GM21367 (cell line): ENCODE measurements at regions not wholly inside any gene's neighbourhood (a gene's known extent, or its start where the extent isn't known, plus 50 kb on each side); places are given as distances from the start of the nearest gene placed in this dataset.

ENCODE experiments used
- ATAC-seq: cut with Tn5 transposase; IDR thresholded peaks from one replicate; pipeline ENCODE4 v1.9.1; 2021; ENCODE audit not compliant: unreplicated experiment

GRCh38 chr6:163809364-163809763 is 394.8 kb downstream of the QKI start:
- no peak for ATAC-seq

DNA sequence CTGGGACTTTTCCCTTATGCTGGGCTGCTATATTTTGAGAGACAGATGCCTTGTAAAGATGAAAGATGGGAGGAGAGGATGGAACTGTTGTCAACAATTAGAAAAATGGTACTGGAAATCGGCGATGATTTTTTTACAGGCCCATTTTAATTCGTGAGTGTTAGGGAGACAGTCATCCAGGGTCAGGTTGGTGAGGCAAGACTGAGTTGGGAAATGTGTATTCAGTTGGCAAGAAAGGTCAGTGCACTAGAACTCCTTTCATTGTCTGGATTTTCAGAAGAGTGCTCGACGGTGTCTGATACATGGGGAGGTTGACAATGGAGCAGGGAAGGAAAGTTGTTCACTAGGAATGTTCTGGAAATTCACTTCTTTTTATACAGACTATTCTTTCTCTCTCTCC is 394.4 kb downstream of the QKI start:
- ATAC-seq = no peak

GRCh38 chr6:163808231-163808630 is 393.7 kb downstream of the QKI start:
- ATAC-seq = no peak

GRCh38 chr6:163806755-163807499 is 392.4 kb downstream of the QKI start:
- no peak for ATAC-seq

DNA sequence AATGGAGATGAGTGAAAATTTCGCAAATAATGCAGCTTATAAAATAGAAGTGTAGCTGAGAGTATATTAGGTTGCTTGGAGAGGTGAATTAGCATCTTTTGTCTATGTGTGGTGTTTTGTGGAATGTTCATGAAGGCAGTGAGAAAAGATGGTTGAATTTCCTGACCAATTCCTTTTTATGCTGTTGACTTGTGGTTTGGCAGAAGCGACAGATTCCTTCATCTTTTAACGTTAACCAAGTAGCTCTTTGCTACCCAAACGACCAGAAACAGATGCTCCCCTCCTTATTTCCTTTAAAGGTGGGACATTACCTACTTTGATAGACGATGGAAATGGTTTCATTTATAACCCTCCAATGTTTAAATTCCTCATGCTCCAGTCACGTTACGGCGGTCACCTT is 390.5 kb downstream of the QKI start:
- ATAC-seq = no peak

DNA sequence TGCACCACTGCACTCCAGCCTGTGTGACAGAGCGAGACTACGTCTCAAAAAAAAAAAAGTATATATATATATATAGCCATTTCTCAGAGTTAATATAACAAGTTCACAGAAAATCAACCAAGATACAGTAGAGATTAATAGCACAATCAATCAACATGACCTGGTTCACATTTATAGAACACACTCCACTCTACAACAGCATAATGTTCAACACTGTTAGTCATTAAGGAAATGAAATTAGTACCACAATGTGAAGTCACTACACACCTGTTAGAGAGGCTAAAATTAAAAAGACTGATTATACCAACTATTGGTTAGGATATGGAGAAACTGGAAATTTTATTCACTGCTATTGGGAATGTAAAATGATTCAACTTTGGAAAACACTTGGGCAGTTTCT is 387.7 kb downstream of the QKI start:
- ATAC-seq = no peak

GRCh38 chr6:163797296-163797845 is 382.9 kb downstream of the QKI start:
- ATAC-seq = no peak

- ATAC-seq = peak; percentile 89
These were observed 378.8 kb downstream of the QKI start for GRCh38 chr6:163793011-163793983.

- ATAC-seq = no peak
These were observed 375.8 kb downstream of the QKI start for GRCh38 chr6:163790266-163790840.

- no peak for ATAC-seq
These were observed 374.8 kb downstream of the QKI start for GRCh38 chr6:163789199-163789810.

GRCh38 chr6:163786995-163787671 is 372.6 kb downstream of the QKI start:
- no peak for ATAC-seq

- ATAC-seq = peak; percentile 91
These were observed 368.0 kb downstream of the QKI start for GRCh38 chr6:163782436-163783003.

- ATAC-seq = no peak
These were observed 366.5 kb downstream of the QKI start for GRCh38 chr6:163780994-163781393.

- ATAC-seq = no peak
These were observed 365.3 kb downstream of the QKI start for GRCh38 chr6:163779727-163780284.

- no peak for ATAC-seq
These were observed 363.2 kb downstream of the QKI start for GRCh38 chr6:163777716-163778115.

GRCh38 chr6:163776906-163777686 is 362.6 kb downstream of the QKI start:
- ATAC-seq = no peak

- no peak for ATAC-seq
These were observed 361.8 kb downstream of the QKI start for GRCh38 chr6:163776196-163776905.

DNA sequence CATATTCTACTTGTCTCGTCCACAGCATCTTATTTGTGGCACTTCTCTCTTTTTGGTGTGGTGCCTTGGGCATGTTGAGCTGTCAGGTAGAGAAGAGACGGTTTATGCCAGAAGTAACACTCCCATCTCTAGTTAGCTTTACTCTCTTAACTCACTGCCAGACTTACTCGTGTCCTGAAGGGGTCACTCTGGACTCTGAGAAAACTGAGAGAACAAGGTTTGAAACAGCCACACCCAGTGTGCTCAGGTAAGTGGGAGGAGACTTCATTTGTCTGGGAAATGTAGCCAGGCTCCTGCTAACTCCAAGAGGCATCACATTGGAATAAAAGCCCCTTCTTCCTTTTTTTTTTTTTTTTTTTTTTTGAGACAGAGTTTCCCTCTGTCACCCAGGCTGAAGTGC is 360.8 kb downstream of the QKI start:
- no peak for ATAC-seq
